GM13977 (cell line): ENCODE measurements at regions not wholly inside any gene's neighbourhood (a gene's known extent, or its start where the extent isn't known, plus 50 kb on each side); places are given as distances from the start of the nearest gene placed in this dataset.

Experiments used
- DNase-seq: peaks from one replicate; pipeline ENCODE4 v3.0.0; 2012; ENCODE audit warnings: low spot score
- in situ Hi-C: fragments of 300-500 bp; cut with MboI; formaldehyde crosslinking; loops from one replicate; pipeline ENCODE4 v1.12.0; 2022; ENCODE audit warnings: low sequenced_read_pairs, low pct_unique_long_range_greater_than_20kb, mixed read lengths, inconsistent platforms; ENCODE audit not compliant: unreplicated experiment
- TF ChIP-seq, protein P1 (sequence below): IDR thresholded peaks from 2 replicates; pipeline ENCODE4 v1.5.1; 2012; ENCODE audit warnings: mild to moderate bottlenecking, control low read depth; ENCODE audit not compliant: insufficient read depth; ENCODE audit errors: extremely low read depth, missing control alignments

DNA sequence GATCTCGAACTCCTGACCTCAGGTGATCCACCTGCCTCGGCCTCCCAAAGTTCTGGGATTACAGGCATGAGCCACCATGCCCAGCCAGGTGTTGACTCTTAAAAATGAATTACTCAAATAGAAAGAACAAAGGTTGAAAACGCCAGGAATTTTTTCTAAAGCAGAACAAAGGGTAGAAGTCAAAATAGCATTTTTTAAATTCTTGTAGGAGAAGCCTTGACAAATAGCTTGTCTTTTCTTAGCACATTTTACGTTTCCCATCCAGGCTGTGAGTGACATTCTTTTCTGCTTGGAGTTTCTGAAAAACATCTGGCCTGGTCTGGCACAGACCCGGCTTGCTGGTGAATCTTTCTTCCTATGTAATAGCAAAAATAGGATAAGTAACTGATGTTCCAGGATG lies 169.4 kb upstream of the ZNF462 start:
- TF ChIP-seq, protein P1, sequence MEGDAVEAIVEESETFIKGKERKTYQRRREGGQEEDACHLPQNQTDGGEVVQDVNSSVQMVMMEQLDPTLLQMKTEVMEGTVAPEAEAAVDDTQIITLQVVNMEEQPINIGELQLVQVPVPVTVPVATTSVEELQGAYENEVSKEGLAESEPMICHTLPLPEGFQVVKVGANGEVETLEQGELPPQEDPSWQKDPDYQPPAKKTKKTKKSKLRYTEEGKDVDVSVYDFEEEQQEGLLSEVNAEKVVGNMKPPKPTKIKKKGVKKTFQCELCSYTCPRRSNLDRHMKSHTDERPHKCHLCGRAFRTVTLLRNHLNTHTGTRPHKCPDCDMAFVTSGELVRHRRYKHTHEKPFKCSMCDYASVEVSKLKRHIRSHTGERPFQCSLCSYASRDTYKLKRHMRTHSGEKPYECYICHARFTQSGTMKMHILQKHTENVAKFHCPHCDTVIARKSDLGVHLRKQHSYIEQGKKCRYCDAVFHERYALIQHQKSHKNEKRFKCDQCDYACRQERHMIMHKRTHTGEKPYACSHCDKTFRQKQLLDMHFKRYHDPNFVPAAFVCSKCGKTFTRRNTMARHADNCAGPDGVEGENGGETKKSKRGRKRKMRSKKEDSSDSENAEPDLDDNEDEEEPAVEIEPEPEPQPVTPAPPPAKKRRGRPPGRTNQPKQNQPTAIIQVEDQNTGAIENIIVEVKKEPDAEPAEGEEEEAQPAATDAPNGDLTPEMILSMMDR, result no peak
- no peak for DNase-seq
- in situ Hi-C loops, result no loop called here

DNA sequence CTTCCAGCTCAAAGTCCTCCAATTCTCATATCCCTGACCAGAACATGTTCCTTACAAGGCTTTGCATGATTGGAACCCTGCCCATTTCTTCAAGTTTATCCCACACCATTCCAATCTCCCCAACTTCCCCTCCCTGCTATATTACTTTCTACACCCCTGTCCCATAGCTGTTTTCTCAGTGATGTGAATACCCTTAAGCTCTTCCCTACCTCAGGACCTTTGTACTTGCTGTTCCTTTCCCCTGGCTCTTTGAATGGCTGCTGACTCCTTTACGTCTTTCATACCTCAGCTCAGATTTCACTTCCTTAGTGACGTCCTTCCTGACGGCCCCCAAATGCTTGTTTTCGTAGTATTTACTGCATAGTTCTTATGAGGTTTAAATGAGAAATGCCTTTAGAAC lies 166.2 kb upstream of the ZNF462 start:
- no peak for DNase-seq
- TF ChIP-seq, protein P1, result no peak
- in situ Hi-C loops, result no loop called here

- TF ChIP-seq, protein P1, result no peak
- DNase-seq, result no peak
- in situ Hi-C loops, result no loop called here
Measured at GRCh38 chr9:106697390-106697749, 165.6 kb upstream of the ZNF462 start.

DNA sequence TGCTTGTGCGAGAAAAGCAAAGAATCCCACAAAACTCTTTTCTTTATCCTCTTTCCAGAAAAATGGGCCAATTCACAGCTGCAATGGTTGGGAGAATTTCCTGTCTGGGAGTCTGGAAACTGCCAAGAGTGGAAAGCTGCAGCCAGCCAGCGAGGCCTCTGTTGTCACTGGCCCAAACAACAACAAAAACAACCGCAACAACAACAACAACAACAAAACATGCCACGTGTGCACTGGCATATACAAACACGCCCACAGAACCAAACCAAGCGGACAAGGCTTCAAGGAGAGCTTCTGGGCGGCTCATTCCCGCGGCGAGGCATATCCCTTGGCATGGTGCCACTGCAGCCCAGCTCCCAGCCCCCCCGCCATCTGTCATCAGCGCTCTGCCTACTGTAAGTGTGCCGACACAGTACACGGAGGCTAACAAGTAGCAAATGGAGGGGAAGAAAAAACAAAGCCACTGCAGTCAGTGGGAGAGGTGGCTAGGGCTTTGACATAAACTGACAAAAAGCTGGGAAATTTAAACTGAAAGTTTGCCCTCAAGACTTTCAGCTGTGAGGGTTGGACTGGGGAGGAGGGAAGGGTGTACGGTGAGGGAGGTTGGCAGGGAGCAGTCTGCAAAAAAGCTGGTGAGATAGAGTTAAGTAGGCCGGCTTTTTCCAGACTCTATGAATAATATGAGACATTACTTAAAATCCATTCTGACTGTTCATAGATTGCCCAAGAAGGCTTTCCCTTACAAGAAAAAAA lies 165.0 kb upstream of the ZNF462 start:
- in situ Hi-C loops, result no loop called here
- TF ChIP-seq, protein P1, result no peak
- no peak for DNase-seq

GRCh38 chr9:106700676-106701075 lies 162.3 kb upstream of the ZNF462 start:
- TF ChIP-seq, protein P1, result no peak
- DNase-seq, result no peak
- in situ Hi-C loops, result no loop called here

DNA sequence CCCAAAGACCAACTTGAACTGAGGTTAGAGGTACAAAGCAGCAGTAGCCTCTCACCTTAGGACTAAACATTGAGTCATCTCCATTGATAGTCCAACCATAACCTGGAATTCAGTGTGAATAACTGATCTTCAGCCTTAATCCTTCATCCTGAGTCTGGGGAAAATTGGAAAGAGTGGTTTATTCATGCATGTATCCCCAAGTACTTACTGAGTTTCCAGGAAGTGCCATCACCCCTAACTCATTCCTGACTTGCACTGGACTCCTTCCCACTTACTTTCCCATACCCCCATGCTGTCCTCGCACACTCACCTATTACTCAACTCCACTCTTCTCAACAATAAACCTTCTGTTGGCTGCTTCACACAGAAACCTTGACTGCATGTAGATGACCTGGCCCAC lies 161.4 kb upstream of the ZNF462 start:
- TF ChIP-seq, protein P1, result no peak
- no peak for DNase-seq
- in situ Hi-C loops, result no loop called here

- no peak for DNase-seq
- TF ChIP-seq, protein P1, result no peak
- in situ Hi-C loops, result no loop called here
Measured at GRCh38 chr9:106704056-106704615, 158.8 kb upstream of the ZNF462 start.
